WTC11 (cell line): ENCODE measurements at regions not wholly inside any gene's neighbourhood (a gene's known extent, or its start where the extent isn't known, plus 50 kb on each side); places are given as distances from the start of the nearest gene placed in this dataset.

ENCODE experiments used
- ATAC-seq: fragments of 200-7000 bp; cut with Tn5 transposase; 2 replicates; pipeline ENCODE4 v1.10.0; 2021; ENCODE audit warnings: mild to moderate bottlenecking, moderate library complexity
- CTCF ChIA-PET: fragments of 300-600 bp; sonication (Branson Sonifier 250); formaldehyde crosslinking; loops from one replicate; lab custom pipeline; 2021; ENCODE audit warnings: antibody characterized with exemption; lab: Charles Lee
- POLR2A ChIA-PET: fragments of 350-600 bp; sonication (Branson Sonifier 250); formaldehyde crosslinking; loops from one replicate; lab custom pipeline; 2021; ENCODE audit warnings: antibody characterized with exemption; lab: Charles Lee
- DNase-seq: peaks from one replicate; pipeline ENCODE4 v3.0.0; 2021; ENCODE audit warnings: low spot score
- H3K27ac Mint-ChIP-seq: 2 replicates; pipeline ENCODE4 v1.8.0; 2021; ENCODE audit warnings: mixed read lengths
- H3K27me3 Mint-ChIP-seq: 2 replicates; pipeline ENCODE4 v1.8.0; 2021; ENCODE audit warnings: low read depth, mild to moderate bottlenecking, moderate library complexity, mixed read lengths
- H3K36me3 Mint-ChIP-seq: 2 replicates; pipeline ENCODE4 v1.8.0; 2021; ENCODE audit warnings: mixed read lengths
- H3K4me1 Mint-ChIP-seq: 2 replicates; pipeline ENCODE4 v1.8.0; 2022; ENCODE audit warnings: mixed read lengths
- H3K4me3 Mint-ChIP-seq: 2 replicates; pipeline ENCODE4 v1.8.0; 2021; ENCODE audit warnings: mild to moderate bottlenecking, moderate library complexity, mixed read lengths
- H3K9me3 Mint-ChIP-seq: 2 replicates; pipeline ENCODE4 v1.8.0; 2021; ENCODE audit warnings: mixed read lengths
- ARID4B ChIP-seq: sonication (generic); formaldehyde crosslinking; IDR thresholded peaks from 2 replicates; pipeline ENCODE4 v1.8.0; 2023; ENCODE audit warnings: missing genetic modification reagents, mild to moderate bottlenecking, borderline replicate concordance
- ATF3 ChIP-seq: sonication (generic); formaldehyde crosslinking; conservative IDR thresholded peaks from 2 replicates; pipeline ENCODE4 v1.8.1; 2022; ENCODE audit warnings: mild to moderate bottlenecking, missing genetic modification reagents
- ATF6 ChIP-seq: sonication (generic); formaldehyde crosslinking; IDR thresholded peaks from 2 replicates; pipeline ENCODE4 v1.8.1; 2023; ENCODE audit warnings: mild to moderate bottlenecking, missing genetic modification reagents
- CREB1 ChIP-seq: sonication (generic); formaldehyde crosslinking; IDR thresholded peaks from 2 replicates; pipeline ENCODE4 v1.8.0; 2023; ENCODE audit warnings: mild to moderate bottlenecking, missing genetic modification reagents
- E2F4 ChIP-seq: sonication (generic); formaldehyde crosslinking; IDR thresholded peaks from 2 replicates; pipeline ENCODE4 v1.8.1; 2022; ENCODE audit warnings: low read depth, mild to moderate bottlenecking, moderate library complexity, missing genetic modification reagents, borderline replicate concordance
- FOXP4 ChIP-seq: sonication (generic); formaldehyde crosslinking; IDR thresholded peaks from 2 replicates; pipeline ENCODE4 v1.8.0; 2022; ENCODE audit warnings: mild to moderate bottlenecking, missing genetic modification reagents
- GRHL2 ChIP-seq: fragments of 250-450 bp; sonication (Bioruptor Pico); IDR thresholded peaks from 2 replicates; pipeline ENCODE4 v1.8.0; 2022; ENCODE audit warnings: mild to moderate bottlenecking, moderate library complexity; ENCODE audit not compliant: insufficient replicate concordance, severe bottlenecking
- HMGXB4 ChIP-seq: sonication (generic); formaldehyde crosslinking; IDR thresholded peaks from 2 replicates; pipeline ENCODE4 v1.8.1; 2023; ENCODE audit warnings: mild to moderate bottlenecking, moderate library complexity, missing genetic modification reagents
- IRF2 ChIP-seq: sonication (generic); formaldehyde crosslinking; IDR thresholded peaks from 2 replicates; pipeline ENCODE4 v1.8.0; 2022; ENCODE audit warnings: low read depth, missing genetic modification reagents, borderline replicate concordance
- MXD4 ChIP-seq: fragments of 250-450 bp; sonication (Bioruptor Pico); IDR thresholded peaks from 2 replicates; pipeline ENCODE4 v1.8.0; 2021; ENCODE audit warnings: mild to moderate bottlenecking, moderate library complexity, borderline replicate concordance
- NFATC4 ChIP-seq: fragments of 250-450 bp; sonication (Bioruptor Pico); IDR thresholded peaks from 2 replicates; pipeline ENCODE4 v1.9.0; 2021; ENCODE audit warnings: mild to moderate bottlenecking
- NFYB ChIP-seq: sonication (generic); formaldehyde crosslinking; conservative IDR thresholded peaks from 2 replicates; pipeline ENCODE4 v1.8.0; 2022; ENCODE audit warnings: low read depth, missing genetic modification reagents
- RELA ChIP-seq: sonication (generic); formaldehyde crosslinking; IDR thresholded peaks from 2 replicates; pipeline ENCODE4 v1.8.1; 2022; ENCODE audit warnings: missing genetic modification reagents, mild to moderate bottlenecking, borderline replicate concordance
- SOX15 ChIP-seq: fragments of 250-450 bp; sonication (Bioruptor Pico); IDR thresholded peaks from 2 replicates; pipeline ENCODE4 v1.9.0; 2021; ENCODE audit warnings: mild to moderate bottlenecking
- TCF7 ChIP-seq: sonication (generic); formaldehyde crosslinking; IDR thresholded peaks from 2 replicates; pipeline ENCODE4 v1.8.0; 2022; ENCODE audit warnings: mild to moderate bottlenecking, low read depth, missing genetic modification reagents, moderate library complexity
- ZMAT4 ChIP-seq: fragments of 250-450 bp; sonication (Bioruptor Pico); IDR thresholded peaks from 2 replicates; pipeline ENCODE4 v1.9.0; 2021; ENCODE audit warnings: mild to moderate bottlenecking
- ZNF219 ChIP-seq: sonication (generic); formaldehyde crosslinking; IDR thresholded peaks from 2 replicates; pipeline ENCODE4 v1.8.0; 2023; ENCODE audit warnings: missing genetic modification reagents, mild to moderate bottlenecking, borderline replicate concordance
- ZNF232 ChIP-seq: sonication (generic); formaldehyde crosslinking; IDR thresholded peaks from 2 replicates; pipeline ENCODE4 v1.8.0; 2022; ENCODE audit warnings: mild to moderate bottlenecking, missing genetic modification reagents
- ZNF425 ChIP-seq: fragments of 250-450 bp; sonication (Bioruptor Pico); conservative IDR thresholded peaks from 2 replicates; pipeline ENCODE4 v1.9.0; 2021; ENCODE audit warnings: mild to moderate bottlenecking
- ZSCAN18 ChIP-seq: fragments of 250-450 bp; sonication (Bioruptor Pico); IDR thresholded peaks from 2 replicates; pipeline ENCODE4 v2.1.2; 2022; ENCODE audit warnings: mild to moderate bottlenecking, moderate library complexity

GRCh38 chr10:129325893-129326292, 141.1 kb upstream of the MGMT start (continued):
- TF ChIP-seq HMGXB4 (CRISPR knock-in tag), result no peak
- no peak for TF ChIP-seq SOX15 (CRISPR knock-in tag)
- no peak for TF ChIP-seq NFYB (CRISPR knock-in tag)
- TF ChIP-seq NFATC4 (CRISPR knock-in tag), result no peak
- no peak for TF ChIP-seq ZNF219 (CRISPR knock-in tag)
- no peak for TF ChIP-seq ZNF232 (CRISPR knock-in tag)
- no peak for TF ChIP-seq ATF6 (CRISPR knock-in tag)
- TF ChIP-seq ZMAT4, result no peak
- no peak for TF ChIP-seq RELA (CRISPR knock-in tag)

- Mint-ChIP-seq H3K27ac (no peak overlapping the region), H3K4me3 (no peak overlapping the region), H3K4me1 (peaks cover 40% of the 10 kb centered on the region), H3K27me3 (no peaks in the 10 kb centered on the region), H3K36me3 (no peaks in the 10 kb centered on the region), H3K9me3 (no peaks in the 10 kb centered on the region)
- ChIA-PET CTCF (no interaction called here), POLR2A (no interaction called here)
- ATAC-seq, result no peak
- no peak for DNase-seq
- TF ChIP-seq GRHL2 (CRISPR knock-in tag) (no peak), ZNF425 (CRISPR knock-in tag) (no peak), TCF7 (no peak), E2F4 (CRISPR knock-in tag) (no peak), MXD4 (CRISPR knock-in tag) (no peak), CREB1 (CRISPR knock-in tag) (no peak), IRF2 (CRISPR knock-in tag) (no peak), ZSCAN18 (CRISPR knock-in tag) (no peak), FOXP4 (CRISPR knock-in tag) (no peak), ATF3 (CRISPR knock-in tag) (no peak), ARID4B (no peak)
These were observed 138.5 kb upstream of the MGMT start for GRCh38 chr10:129328546-129328945.
